Epithelial cell of esophagus (primary cell): ENCODE measurements at regions not wholly inside any gene's neighbourhood (a gene's known extent, or its start where the extent isn't known, plus 50 kb on each side); places are given as distances from the start of the nearest gene placed in this dataset.

Experiments used
- DNase-seq: peaks from one replicate; pipeline ENCODE4 v3.0.0; 2010; ENCODE audit warnings: low read depth
- H3K4me3 ChIP-seq: 2 replicates; pipeline ENCODE4 v1.5.1; 2011; ENCODE audit warnings: mild to moderate bottlenecking, low read length, control low read depth
- TF ChIP-seq, protein P1 (sequence below): IDR thresholded peaks from 2 replicates; pipeline ENCODE4 v1.5.1; 2011; ENCODE audit warnings: low read depth, mild to moderate bottlenecking, low read length, control low read depth, inconsistent platforms; ENCODE audit not compliant: insufficient read depth; ENCODE audit errors: missing control alignments

DNA sequence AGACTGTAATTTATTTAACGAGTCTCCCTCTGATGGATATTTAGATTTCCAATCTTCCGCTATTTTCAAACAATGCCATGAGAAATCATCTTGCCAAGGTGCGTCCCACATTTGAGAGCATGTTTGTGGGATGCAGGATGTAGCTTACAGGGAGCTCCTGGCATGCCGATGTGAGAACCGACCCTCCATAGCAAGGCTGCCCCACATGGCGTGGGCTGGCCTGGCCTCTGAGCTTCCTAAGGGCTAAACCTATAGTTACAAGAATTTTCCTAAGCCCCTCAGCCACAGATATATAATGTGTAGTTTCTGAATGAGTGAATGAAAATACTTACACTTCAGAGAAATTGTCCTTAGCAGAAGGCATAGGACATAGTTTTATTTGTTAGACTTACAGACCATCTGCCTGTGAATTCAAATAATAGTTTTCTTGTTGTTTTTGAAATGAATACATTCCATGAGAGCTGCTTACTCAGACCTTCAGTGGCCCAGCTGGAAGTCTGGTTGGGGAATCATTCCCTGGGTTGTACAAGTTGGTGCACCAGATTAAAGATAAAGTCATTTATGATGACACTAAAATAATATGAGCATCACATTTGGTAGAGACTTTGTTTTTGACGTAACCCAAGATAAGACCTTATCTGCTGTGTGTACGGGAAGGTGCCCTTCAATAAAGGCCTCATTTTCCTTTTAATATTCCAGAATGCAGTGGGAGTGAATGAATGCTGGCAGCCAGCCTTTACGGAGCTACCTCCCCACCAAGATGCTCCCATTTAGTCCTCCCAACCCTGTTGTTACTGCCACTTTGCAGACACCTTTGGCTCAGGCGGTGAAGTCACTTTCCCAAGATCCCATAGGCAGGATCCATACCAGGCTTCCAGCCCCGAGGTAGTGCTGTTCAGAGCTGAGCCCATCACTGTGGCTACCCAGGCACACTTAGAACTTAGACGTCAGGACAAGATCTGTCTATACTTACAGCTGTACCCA, 107.1 kb downstream of the GLI2 start:
- no peak for DNase-seq
- TF ChIP-seq, protein P1, sequence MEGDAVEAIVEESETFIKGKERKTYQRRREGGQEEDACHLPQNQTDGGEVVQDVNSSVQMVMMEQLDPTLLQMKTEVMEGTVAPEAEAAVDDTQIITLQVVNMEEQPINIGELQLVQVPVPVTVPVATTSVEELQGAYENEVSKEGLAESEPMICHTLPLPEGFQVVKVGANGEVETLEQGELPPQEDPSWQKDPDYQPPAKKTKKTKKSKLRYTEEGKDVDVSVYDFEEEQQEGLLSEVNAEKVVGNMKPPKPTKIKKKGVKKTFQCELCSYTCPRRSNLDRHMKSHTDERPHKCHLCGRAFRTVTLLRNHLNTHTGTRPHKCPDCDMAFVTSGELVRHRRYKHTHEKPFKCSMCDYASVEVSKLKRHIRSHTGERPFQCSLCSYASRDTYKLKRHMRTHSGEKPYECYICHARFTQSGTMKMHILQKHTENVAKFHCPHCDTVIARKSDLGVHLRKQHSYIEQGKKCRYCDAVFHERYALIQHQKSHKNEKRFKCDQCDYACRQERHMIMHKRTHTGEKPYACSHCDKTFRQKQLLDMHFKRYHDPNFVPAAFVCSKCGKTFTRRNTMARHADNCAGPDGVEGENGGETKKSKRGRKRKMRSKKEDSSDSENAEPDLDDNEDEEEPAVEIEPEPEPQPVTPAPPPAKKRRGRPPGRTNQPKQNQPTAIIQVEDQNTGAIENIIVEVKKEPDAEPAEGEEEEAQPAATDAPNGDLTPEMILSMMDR: no peak
- no peak overlapping the region for H3K4me3 ChIP-seq

DNA sequence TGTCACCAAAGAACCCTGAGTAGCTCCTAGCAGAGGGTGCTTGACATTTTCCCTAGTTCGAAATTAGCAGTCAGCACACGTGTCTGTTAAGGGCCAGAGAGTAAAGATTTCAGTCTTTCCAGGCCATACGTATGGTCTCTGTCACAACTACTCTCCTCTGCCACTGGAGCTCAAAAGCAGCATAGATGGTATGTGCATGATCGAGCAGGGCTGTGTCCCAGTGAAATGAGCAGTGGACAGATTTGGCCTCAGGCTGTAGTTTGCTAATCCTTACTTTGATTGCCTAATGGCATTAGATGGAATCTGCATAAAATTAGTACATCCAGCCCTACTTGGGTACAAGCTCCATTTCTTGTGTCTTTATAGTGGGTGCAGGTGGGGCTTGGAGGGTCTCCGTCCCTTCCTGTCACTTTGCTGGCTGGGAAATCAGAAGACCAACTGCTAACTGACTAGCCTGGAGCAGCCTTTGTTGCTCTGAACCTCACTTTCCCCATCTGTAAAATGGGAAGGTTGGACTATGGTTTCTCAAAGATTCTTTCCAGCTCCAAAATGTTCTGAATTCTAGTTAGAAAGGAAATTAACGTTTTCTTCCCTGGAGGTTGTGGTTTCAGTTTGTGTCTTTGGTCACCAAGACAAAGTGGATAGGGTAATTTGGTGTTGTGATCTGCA, 108.5 kb downstream of the GLI2 start:
- TF ChIP-seq, protein P1: no peak
- DNase-seq: peak; percentile 61
- H3K4me3 ChIP-seq: no peak overlapping the region

DNA sequence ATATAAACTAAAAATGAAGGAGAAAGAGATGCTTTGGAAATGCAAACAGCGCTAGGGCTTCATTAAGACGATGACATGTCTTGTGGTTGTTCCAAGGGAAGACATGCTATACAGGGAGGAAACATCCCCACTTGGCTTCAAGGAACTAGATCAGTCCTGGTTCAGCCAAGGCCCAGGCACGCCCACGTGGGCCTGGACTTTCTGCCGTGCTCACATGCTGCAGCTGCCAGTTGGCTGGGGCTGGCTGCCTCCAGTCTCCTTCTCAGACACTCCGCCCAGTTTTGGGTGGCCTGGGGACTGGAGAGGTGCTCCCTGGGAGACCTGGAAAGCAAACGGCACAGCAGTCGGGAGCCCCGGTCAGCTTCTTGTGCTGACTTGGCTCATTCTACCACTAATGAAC, 109.6 kb downstream of the GLI2 start:
- no peak overlapping the region for H3K4me3 ChIP-seq
- DNase-seq: no peak
- TF ChIP-seq, protein P1: no peak

DNA sequence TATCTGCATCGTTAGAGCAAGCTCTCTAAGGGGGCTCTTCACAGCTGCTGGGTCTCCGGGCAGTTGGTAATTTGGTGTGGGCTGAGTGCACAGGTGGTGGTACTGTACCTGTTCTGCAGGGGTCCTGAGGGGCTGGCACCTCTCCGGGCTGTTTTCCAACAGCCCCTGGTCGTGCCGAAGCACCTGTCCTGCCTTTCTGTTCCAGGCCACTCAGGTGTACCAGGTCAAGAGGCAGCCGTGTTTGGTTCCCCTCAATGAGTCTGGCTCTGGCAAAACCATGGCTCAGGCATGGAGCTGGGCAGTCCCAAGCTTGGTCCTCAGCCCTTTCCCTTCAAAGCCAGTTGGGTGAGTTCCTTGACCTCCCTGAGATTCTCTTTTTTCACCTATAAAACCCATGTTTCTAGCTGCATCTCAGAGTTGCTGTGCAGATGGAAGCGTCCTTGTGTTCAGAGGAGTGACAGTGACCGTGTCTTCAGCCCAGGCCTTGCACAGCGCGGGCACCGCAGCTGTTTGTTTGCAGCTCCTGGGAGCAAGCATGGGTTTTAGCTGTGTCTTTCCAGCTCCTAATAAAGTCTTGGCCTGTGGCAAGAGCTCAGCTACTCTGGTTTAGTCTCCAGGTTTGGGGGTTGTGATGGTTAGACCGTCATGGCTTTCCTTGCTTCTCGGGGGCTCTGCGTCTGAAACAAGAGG, 110.9 kb downstream of the GLI2 start:
- TF ChIP-seq, protein P1: no peak

DNA sequence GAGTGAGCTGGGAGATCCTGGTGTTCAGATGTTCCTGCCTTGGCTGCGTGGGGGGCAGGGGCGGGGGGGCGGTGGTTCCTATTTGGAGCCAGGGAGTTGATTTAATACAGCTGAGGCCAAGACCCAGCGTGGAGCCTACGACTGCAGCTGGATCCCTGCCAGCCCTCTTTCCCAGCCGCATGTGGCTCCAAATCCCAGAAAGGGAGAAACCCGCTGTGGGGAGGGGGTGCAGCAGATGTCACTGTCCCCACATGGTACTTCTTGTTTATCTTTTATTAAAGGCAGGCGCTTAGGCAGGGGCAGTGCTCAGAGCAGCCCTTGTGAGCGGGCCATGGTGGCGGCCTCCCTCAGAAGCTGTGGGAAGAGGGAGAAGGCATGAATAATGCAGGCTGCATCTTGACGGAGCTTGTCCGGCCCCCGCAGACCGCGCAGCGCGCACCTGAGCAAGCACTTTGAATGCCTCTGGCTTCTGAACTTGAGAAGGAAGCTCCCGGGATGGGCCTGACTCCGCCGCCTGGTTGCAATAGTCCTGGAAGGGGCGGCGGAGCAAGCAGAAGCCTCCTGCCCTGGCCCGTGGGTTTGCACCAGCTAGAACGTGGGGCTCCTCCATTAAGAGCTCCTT, 112.1 kb downstream of the GLI2 start:
- DNase-seq: peak; percentile 84
- no peak overlapping the region for H3K4me3 ChIP-seq
- TF ChIP-seq, protein P1: no peak

More for the DNA sequence above, 110.9 kb downstream of the GLI2 start:
- DNase-seq: no peak
- H3K4me3 ChIP-seq: no peak overlapping the region

DNA sequence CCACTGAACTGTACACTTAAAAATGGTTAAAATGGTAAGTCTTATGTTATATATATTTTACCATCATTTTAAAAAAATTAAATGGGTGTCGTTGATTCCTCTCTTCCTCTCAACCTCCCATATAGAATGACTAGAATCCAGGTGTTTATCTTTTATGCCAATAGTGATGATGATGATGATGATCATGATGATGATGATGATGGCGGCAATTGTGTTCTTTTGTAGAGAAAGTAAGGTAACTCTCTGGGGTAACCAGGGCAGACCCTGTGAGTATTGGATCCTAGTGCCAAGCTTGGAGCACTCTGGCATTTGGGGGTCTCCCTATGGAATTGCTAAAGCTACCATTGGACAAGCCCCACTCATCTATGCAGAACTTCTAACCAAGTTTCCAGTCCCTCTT, 113.6 kb downstream of the GLI2 start:
- TF ChIP-seq, protein P1: no peak
- DNase-seq: no peak
- no peak overlapping the region for H3K4me3 ChIP-seq
